Medulla oblongata (tissue), 1 donor: ENCODE measurements at regions not wholly inside any gene's neighbourhood (a gene's known extent, or its start where the extent isn't known, plus 50 kb on each side); places are given as distances from the start of the nearest gene placed in this dataset.
"Not testable (repeated sequence)": the region's sequence is repeated elsewhere in the genome, so short reads cannot be mapped to it uniquely, and the experiment has no call there.

Source experiments
- DNase-seq: peaks from one replicate; pipeline ENCODE4 v3.0.0-alpha.2; 2015; ENCODE audit errors: extremely low spot score

DNA sequence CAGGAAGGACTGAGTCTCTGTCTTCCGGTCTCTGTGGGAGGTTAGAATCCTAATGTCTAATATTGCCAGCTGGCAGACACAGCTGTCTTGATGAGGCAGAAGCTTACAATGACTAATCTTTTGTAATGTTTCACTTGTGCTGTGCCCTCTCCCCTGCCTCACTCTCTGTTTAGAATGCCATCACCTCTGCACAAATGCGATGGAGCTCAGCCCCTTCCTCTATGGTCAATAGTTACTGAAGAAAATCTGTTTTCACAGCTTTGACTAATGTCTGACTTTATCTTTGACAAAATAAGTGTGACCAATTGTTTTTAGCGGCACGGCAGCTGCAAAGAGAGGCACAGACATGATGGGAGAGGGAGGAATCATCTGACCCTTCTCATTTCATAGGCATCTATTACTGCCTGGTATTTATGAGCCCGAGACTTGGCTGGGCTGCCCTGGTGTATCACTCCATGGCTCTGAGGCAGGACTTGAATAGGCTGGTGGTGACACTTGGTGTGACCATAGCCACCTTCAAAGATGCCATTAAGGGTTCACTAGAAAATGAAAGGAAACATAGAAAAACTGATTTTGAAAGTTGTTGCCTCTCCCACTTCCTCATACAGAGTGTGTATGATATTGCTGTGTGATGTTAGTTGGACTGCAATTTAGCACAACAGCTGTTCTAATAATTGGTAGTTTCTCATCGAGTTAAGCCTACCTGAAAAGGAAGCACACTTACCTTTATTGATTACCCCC is 163.2 kb upstream of the NBPF11 start:
- DNase-seq = no peak

GRCh38 chr1:148310807-148311206 is 158.7 kb upstream of the NBPF11 start:
- DNase-seq = no peak

DNA sequence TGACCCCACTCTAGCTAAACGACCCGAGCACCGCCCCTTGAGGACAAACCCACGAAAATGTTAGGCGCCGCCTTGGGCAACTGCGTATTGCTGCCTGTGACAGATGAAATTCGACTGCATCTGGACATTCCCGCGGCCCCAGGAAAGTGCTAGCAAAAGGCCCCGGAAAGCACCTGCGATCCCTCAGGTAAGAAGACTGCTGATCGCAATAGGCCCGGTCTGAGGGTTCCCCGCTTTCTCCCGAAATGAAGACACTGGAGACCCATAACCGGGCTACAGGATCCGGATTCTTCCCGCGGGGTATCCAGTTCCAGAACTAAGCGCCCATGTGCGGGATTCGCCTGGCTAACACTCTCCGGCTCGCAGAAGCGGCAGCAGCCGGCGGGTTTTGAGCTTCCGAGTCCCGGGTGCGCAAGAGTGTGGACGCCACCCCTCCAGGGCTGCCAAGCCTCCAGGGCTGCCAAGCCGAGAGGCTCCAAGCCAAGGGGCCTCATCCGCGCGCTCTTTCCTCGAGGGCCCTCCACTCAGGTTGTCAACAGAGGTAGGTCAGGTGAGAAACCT is 157.9 kb upstream of the NBPF11 start:
- DNase-seq = no peak

DNA sequence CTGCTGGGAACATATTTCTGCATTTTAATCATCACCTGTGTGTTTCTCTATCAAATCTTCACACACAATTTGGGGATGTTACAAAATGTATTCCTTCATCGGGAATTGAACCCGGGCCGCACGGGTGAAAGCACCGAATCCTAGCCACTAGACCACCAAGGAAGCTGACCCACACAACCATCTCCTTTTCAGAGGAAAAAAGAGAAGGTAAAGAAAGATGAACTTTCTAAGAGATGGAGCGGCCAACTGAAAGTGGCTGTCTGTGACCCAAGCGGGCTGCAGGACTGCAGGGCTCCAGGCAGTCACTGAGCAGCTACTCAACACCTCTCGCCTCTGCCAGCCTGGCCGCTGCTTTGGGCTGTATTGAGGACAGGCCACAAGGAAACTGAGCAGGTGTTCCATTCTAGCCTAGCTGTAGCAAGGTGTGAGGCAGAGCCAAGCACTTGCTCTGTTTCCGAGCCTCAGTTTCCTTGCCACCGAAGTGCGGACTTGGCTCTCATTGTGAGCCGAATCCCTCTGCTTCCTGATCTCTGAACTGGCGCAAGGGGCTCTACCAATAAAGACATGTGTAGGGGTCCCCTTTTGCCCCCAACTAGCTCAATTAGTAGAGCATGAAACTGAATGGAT is 156.9 kb upstream of the NBPF11 start:
- DNase-seq = no peak

GRCh38 chr1:148307583-148308185 is 155.6 kb upstream of the NBPF11 start:
- DNase-seq = peak; percentile 81

- not testable (repeated sequence) for DNase-seq
These were observed 152.9 kb upstream of the NBPF11 start for GRCh38 chr1:148304935-148305334.

DNA sequence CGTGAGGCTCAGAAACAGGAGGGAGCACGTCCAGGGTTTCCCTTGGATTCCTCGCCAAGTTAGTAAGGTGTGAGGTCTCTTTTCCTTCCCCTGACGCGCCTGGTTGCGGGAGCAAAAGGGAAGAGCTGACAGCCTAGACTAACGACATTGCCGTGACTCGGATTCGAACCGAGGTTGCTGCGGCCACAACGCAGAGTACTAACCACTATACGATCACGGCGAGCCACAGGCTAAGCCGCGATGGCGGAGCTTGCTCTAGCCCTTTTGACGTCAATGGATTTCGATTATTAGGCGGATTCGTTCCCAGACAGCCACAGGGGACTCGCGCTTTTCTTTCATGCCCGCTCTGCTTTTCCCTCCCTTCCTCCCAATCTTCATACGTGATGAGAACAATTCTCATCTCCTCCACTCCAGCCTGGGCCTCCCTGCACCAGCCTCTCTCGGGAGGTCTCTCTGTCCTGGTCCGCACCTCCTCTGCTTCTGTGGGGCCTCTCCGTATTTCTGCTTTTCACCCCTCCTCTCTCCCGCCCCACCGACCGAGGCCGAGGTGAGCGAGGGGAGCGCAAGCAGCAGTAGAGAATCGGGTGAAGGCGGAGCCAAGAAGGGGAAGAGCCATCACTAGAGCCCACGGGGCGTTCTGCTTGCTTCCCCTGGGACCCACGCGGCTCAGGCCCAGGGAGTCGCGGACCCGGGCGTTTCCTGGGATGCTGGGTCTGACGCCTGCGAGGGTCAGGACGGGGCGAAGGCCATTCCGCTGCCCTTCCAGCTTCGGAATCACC is 150.7 kb upstream of the NBPF11 start:
- DNase-seq = not testable (repeated sequence)

DNA sequence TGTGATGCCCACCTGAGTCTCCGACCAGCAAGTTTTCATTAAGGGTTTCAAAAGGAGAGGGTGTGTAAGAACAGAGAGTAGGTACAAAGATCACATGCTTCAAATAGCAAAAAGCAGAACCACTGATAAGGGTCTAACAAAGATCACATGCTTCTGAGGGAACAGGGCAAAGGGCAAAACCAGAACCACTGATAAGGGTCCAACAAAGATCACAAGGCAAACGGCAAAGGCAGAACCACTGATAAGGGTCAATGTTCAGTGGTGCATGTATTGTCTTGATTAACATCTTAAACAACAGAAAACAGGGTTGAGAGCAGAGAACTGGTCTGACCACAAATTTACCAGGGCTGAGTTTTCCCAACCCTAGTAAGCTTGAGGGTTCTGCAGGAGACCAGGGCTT is 145.8 kb upstream of the NBPF11 start:
- DNase-seq = not testable (repeated sequence)

GRCh38 chr1:148296511-148296910 is 144.4 kb upstream of the NBPF11 start:
- no peak for DNase-seq

GRCh38 chr1:148294116-148294807 is 142.2 kb upstream of the NBPF11 start:
- no peak for DNase-seq

DNA sequence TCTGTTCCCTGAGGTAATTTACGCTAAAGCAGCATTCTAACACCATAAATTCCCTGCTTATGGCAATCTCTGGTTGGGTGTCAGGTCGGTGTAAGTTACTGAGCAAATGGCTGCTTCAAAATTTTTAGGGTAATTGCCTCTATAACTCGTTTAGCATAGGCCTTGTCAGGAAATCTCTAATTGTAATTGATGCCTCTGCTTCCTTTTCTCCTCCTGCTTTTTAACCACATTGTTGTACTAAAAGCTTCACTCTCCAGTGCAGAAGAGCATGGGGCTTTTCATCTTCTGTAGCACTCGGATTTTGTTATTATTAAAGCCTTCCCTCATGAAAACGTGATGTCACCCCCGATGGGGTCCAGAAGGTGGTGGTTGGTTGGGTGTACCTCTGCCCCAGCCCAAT is 141.6 kb upstream of the NBPF11 start:
- no peak for DNase-seq

GRCh38 chr1:148292915-148293314 is 140.8 kb upstream of the NBPF11 start:
- DNase-seq = no peak

DNA sequence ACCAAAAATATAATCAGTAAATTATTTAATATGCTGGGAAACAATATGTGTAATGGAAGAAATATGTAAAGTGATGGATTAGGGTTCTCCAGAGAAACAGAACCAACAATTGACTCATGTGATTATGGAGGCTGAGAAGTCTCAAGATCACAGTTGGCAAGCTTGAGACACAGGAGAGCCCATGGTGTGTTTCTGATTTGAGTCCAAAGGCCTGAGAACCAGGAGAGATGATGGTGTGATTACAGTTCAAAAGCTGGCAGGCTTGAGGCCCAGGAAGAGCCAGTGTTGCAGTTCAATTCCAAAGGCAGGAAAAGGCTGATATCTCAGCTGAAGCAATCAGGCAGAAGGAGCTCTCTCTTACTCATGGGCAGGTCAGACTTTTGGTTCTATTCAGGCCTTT is 138.8 kb upstream of the NBPF11 start:
- no peak for DNase-seq

DNA sequence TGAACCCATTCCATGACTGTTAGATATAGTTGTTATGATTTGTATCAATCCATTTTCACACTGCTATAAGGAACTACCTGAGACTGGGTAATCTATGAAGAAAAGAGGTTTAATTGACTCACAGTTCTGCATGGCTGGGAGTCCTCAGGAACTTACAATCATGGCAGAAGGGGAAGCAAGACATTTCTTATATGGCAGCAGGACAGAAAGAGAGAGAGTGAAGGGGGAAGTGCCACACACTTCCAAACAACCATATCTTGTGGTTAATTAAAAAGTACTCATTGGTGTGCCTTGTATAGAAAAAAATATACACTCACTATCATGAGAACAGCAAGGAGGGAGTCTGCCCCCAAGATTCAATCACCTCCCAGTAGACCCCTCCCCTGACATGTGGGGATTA is 137.6 kb upstream of the NBPF11 start:
- DNase-seq = no peak

DNA sequence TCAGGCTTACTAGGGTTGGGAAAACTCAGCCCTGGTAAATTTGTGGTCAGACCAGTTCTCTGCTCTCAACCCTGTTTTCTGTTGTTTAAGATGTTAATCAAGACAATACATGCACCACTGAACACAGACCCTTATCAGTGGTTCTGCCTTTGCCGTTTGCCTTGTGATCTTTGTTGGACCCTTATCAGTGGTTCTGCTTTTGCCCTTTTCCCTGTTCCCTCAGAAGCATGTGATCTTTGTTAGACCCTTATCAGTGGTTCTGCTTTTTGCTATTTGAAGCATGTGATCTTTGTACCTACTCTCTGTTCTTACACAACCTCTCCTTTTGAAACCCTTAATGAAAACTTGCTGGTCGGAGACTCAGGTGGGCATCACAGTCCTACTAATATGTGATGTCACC is 133.9 kb upstream of the NBPF11 start:
- not testable (repeated sequence) for DNase-seq

DNA sequence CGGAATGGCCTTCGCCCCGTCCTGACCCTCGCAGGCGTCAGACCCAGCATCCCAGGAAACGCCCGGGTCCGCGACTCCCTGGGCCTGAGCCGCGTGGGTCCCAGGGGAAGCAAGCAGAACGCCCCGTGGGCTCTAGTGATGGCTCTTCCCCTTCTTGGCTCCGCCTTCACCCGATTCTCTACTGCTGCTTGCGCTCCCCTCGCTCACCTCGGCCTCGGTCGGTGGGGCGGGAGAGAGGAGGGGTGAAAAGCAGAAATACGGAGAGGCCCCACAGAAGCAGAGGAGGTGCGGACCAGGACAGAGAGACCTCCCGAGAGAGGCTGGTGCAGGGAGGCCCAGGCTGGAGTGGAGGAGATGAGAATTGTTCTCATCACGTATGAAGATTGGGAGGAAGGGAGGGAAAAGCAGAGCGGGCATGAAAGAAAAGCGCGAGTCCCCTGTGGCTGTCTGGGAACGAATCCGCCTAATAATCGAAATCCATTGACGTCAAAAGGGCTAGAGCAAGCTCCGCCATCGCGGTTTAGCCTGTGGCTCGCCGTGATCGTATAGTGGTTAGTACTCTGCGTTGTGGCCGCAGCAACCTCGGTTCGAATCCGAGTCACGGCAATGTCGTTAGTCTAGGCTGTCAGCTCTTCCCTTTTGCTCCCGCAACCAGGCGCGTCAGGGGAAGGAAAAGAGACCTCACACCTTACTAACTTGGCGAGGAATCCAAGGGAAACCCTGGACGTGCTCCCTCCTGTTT is 128.9 kb upstream of the NBPF11 start:
- DNase-seq = not testable (repeated sequence)

DNA sequence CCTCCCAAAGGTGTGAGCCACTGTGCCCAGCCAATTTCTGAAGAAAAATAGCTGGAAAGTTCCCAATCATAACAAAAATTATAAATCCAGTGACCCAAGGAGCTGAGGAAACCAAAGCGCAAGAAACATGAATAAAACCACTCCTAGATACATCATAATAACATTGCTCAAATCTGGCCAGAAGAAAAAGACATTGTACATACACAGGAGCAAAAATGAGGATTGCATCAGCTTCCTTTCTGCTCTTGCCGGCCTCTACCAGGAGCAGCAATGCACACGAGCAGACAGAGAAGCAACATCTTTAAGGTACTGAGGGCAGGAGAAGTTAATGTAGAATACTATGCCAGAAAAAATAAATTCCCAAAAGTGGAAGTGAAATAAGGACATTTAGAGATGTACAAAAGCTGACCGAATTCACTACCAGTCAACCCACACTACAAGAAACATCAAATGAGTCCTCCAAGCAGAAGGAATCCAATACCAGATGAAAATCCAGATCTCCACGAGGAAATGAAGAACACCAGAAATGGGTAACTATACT is 127.0 kb upstream of the NBPF11 start:
- DNase-seq = not testable (repeated sequence)

DNA sequence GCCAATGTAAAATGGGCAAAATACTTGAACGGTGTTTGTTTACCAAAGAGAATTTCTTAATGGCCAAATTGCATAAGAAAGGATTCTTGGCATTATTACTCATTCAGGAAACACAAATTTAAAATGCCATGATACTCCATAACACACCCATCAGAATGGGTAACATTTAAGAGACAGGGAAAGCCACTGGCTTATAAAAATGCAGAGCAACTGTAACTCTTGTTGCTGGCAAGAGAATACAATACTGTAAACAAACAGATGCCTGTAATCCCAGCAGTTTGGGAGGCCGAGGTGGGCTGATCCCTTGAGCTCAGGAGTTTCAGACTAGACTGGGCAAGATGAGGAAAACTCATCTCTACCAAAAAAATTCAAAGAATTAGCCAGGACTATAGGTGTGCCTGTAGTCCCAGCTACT is 125.8 kb upstream of the NBPF11 start:
- not testable (repeated sequence) for DNase-seq

GRCh38 chr1:148267066-148267465 is 115.0 kb upstream of the NBPF11 start:
- DNase-seq = not testable (repeated sequence)
